ENCODE measurements at regions not wholly inside any gene's neighbourhood (a gene's known extent, or its start where the extent isn't known, plus 50 kb on each side); places are given as distances from the start of the nearest gene placed in this dataset.

DNA sequence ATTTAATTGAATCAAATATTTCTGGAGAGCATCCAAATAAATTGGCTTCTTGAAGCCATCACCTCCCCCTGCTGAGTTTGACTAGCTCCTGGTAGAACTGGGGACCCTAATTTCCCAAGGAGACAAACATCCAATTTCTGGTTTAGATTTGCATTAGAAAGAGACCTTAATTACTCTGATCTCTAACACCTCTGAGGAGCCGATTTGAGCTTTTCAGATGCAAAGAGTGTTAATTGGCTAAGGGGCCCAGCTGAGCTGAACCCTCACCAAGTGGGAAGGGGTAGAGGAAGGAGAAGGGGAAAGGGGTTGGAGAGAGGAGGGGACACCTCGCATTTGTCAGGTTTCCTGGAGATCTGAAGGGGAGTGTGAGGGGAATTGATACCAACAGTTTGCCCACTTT is 145.4 kb upstream of the SHB start:
- TF ChIP-seq POLR2AphosphoS5 (IDR thresholded peaks at IDR 0.05; ENCODE audit: low read depth, low read length) (no peak), POLR2A (IDR thresholded peaks at IDR 0.05; ENCODE audit: low read depth, low read length) (no peak), TAF1 (IDR thresholded peaks at IDR 0.05; ENCODE audit: borderline replicate concordance, low read depth, low read length) (no peak)
